Cardiac muscle cell (in vitro differentiated cells and primary cell): ENCODE measurements at regions not wholly inside any gene's neighbourhood (a gene's known extent, or its start where the extent isn't known, plus 50 kb on each side); places are given as distances from the start of the nearest gene placed in this dataset.
A peak's percentile ranks its signal among the peaks of the same experiment; 100 is the strongest.

ENCODE experiments used
- DNase-seq, 2 donors: peaks; one replicate each; pipeline versions ENCODE4 v3.0.0 to v3.0.0-alpha.2; 2010 to 2017; ENCODE audit warnings: low read depth in 1 of 2, low spot score in 1 of 2
- H3K27ac ChIP-seq: fragments of 200-600 bp; sonication (generic); 2 replicates; pipeline ENCODE4 v1.5.1; 2016
- H3K27me3 ChIP-seq: fragments of 200-600 bp; sonication (generic); 2 replicates; pipeline ENCODE4 v1.6.0; 2016; ENCODE audit warnings: control low read depth
- H3K36me3 ChIP-seq: fragments of 200-600 bp; sonication (generic); 2 replicates; pipeline ENCODE4 v1.5.1; 2016; ENCODE audit warnings: control low read depth
- H3K4me1 ChIP-seq: fragments of 200-600 bp; sonication (generic); 2 replicates; pipeline ENCODE4 v1.8.1; 2017; ENCODE audit warnings: low read depth, mild to moderate bottlenecking, mixed run types
- H3K4me3 ChIP-seq: fragments of 200-600 bp; sonication (generic); 2 replicates; pipeline ENCODE4 v1.5.1; 2016; ENCODE audit warnings: mild to moderate bottlenecking
- H3K9me3 ChIP-seq: fragments of 200-600 bp; sonication (generic); 2 replicates; pipeline ENCODE4 v1.5.1; 2017; ENCODE audit warnings: low read depth, mild to moderate bottlenecking, control low read depth
- TF ChIP-seq, protein P1 (sequence below): IDR thresholded peaks from 2 replicates; pipeline ENCODE4 v1.5.1; 2012; ENCODE audit warnings: low read depth, mild to moderate bottlenecking, low read length

DNA sequence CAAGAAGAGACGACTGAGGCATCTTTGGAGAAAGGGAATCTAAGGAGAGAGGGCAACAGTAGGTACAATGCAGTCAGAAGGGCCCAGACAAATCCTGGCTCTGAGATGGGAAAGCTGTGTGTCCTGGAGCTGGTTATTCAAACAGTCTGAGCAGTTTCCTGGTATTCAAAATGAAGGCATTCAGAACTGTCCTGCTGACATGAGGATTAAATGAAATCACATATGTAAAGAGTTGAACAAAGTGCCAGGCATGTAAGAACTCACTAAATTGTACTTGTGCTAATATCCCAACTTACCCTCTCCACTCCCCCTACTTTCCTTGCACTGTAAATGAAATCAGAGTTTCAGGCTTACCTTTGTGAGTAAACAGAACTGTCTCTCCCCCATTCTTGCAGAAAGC lies 60.9 kb upstream of the LDB2 start:
- Histone ChIP-seq H3K4me1 (no peaks in the 10 kb centered on the region), H3K36me3 (no peaks in the 10 kb centered on the region), H3K27me3 (no peaks in the 10 kb centered on the region), H3K4me3 (no peak overlapping the region), H3K9me3 (no peaks in the 10 kb centered on the region), H3K27ac (no peak overlapping the region)
- DNase-seq: no peak
- TF ChIP-seq, protein P1, sequence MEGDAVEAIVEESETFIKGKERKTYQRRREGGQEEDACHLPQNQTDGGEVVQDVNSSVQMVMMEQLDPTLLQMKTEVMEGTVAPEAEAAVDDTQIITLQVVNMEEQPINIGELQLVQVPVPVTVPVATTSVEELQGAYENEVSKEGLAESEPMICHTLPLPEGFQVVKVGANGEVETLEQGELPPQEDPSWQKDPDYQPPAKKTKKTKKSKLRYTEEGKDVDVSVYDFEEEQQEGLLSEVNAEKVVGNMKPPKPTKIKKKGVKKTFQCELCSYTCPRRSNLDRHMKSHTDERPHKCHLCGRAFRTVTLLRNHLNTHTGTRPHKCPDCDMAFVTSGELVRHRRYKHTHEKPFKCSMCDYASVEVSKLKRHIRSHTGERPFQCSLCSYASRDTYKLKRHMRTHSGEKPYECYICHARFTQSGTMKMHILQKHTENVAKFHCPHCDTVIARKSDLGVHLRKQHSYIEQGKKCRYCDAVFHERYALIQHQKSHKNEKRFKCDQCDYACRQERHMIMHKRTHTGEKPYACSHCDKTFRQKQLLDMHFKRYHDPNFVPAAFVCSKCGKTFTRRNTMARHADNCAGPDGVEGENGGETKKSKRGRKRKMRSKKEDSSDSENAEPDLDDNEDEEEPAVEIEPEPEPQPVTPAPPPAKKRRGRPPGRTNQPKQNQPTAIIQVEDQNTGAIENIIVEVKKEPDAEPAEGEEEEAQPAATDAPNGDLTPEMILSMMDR: no peak

DNA sequence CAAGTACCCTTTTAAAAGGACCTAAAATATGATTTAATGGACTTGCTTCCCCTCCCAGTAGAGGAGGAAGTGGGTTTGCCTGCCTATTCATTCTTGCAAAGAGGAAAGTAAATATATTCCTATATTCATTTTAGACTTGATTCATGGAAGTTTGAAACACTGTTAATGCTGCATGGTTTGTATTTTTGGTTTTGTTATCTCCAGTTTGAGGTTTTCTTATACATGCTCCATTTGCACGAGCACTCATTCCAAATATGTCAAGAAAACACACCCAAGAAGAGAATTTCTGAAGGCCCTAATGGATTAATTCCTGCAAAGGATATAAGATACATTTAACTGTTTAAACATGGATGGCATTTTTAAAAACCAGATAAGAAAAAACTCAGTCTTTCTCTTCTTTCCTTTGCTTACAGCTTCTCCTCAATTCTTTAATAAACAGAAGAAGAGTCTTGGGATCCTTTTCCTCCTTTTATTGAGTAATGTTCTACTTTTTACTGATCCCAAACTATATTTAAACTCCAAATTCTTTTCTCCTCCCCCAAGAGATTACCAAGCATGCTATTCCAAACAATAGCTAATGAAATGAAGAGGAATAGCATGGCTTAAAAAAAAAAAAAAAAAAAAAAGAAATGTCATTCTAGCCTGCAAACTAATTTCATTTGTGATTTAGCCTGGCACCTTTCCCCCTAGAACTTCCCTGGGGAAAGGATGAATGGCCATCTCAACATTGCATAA lies 54.6 kb upstream of the LDB2 start:
- H3K4me3 ChIP-seq: no peak overlapping the region
- TF ChIP-seq, protein P1: no peak
- DNase-seq: peak in 1 of 2 donors; percentile 25

DNA sequence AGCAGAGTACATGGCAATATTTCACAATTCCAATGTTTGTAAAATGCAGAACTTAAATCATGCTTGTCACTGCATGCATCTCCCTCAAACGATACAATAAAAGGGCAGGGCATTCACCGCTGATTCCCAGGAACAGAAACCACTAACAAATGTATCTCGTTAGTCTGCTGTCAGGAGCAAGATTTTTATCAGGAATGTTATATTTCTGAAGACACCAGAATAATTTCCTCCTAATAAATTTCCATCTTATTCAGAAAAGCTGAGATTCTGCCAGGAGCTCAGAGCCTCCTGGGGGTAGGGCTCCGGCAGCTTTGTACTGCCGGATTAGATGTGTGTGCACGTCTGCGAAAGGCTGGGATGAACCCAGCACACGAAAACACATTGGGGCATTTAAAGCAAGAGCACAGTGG lies 54.0 kb upstream of the LDB2 start:
- H3K4me1 ChIP-seq: no peaks in the 10 kb centered on the region
- DNase-seq: peak in 1 of 2 donors; percentile 30
- no peaks in the 10 kb centered on the region for H3K36me3 ChIP-seq
- H3K27ac ChIP-seq: no peak overlapping the region
- H3K9me3 ChIP-seq: no peaks in the 10 kb centered on the region
- TF ChIP-seq, protein P1: no peak
- H3K27me3 ChIP-seq: no peaks in the 10 kb centered on the region
- H3K4me3 ChIP-seq: no peak overlapping the region

More for the DNA sequence above, 54.6 kb upstream of the LDB2 start:
- Histone ChIP-seq H3K4me1 (no peaks in the 10 kb centered on the region), H3K9me3 (no peaks in the 10 kb centered on the region), H3K27me3 (no peaks in the 10 kb centered on the region), H3K36me3 (no peaks in the 10 kb centered on the region), H3K27ac (no peak overlapping the region)
